Adrenal gland (tissue), 9 donors: ENCODE measurements at regions not wholly inside any gene's neighbourhood (a gene's known extent, or its start where the extent isn't known, plus 50 kb on each side); places are given as distances from the start of the nearest gene placed in this dataset.

Experiments used
- DNase-seq, 7 donors: peaks; one replicate each; pipeline ENCODE4 v3.0.0-alpha.2; 2019 to 2020
- H3K27ac ChIP-seq, 5 donors: fragments of 200-600 bp; sonication (generic) in 4 of 5; 1 replicate in 3 of 5; 2 replicates in 2 of 5; pipeline versions ENCODE4 v1.5.1 to v1.8.0; 2016 to 2020; ENCODE audit warnings: mild to moderate bottlenecking in 1 of 5
- H3K27me3 ChIP-seq: fragments of 200-600 bp; 2 replicates; pipeline ENCODE4 v1.8.0; 2021
- H3K36me3 ChIP-seq, 2 donors: fragments of 200-600 bp; replicated peaks in 1 of 2; 1 replicate in 1 of 2; 2 replicates in 1 of 2; pipeline versions ENCODE4 v1.5.1 to v1.8.0; 2018 to 2022
- H3K4me1 ChIP-seq, 2 donors: fragments of 200-600 bp; replicated peaks in 1 of 2; 1 replicate in 1 of 2; 2 replicates in 1 of 2; pipeline versions ENCODE4 v1.5.1 to v1.8.0; 2018 to 2021
- H3K4me3 ChIP-seq, 4 donors: fragments of 200-600 bp; sonication (generic) in 3 of 4; one replicate each; pipeline ENCODE4 v1.5.1; 2016 to 2018
- H3K9me3 ChIP-seq, 3 donors: fragments of 200-600 bp; sonication (generic) in 1 of 3; replicated peaks in 1 of 3; 1 replicate in 2 of 3; 2 replicates in 1 of 3; pipeline versions ENCODE4 v1.5.1 to v1.8.0; 2016 to 2021
- POLR2A ChIP-seq, 2 donors: fragments of 450-650 bp; IDR thresholded peaks; one replicate each; pipeline ENCODE4 v1.6.1; 2017; ENCODE audit warnings: antibody characterized with exemption in 2 of 2, mild to moderate bottlenecking in 2 of 2, moderate library complexity in 1 of 2
- WGBS, 4 donors: extraction: QIAGEN DNeasy Blood & Tissue Kit in 2 of 4; methylation state at CpG; one replicate each; pipeline versions ENCODE4 v1.1.5 to v1.1.7; 2013 to 2017; 5-methylcytosine and 5-hydroxymethylcytosine counted together
- intact Hi-C, 2 donors: fragments of 100-400 bp; cut with DNase I; formaldehyde crosslinking; loops; one replicate each; pipeline versions ENCODE4 v1.14.1 to v1.15.0; 2022 to 2023
- TF ChIP-seq, protein P1 (sequence below), 6 experiments: fragments of 450-650 bp in 4 of 6; fragments of 200-600 bp in 2 of 6; sonication (generic) in 1 of 6; IDR thresholded peaks; 1 replicate in 5 of 6; 2 replicates in 1 of 6; pipeline versions ENCODE4 v1.5.1 to v1.8.0; 2016 to 2021; ENCODE audit warnings: antibody characterized with exemption in 6 of 6, mild to moderate bottlenecking in 2 of 6, moderate library complexity in 1 of 6
- donor health status: healthy with polysubstance abuse.
- donor health status: Bipolar disorder and iron deficiency.
- donor health status: DM: yes; HTN: yes; CAD: no.
- donor health status: DM: no; HTN: no; CAD: no.
- donor health status: DM: no; HTN: no; CAD: no.

- H3K4me1 ChIP-seq: no peaks in the 10 kb centered on the region
- intact Hi-C loops: no loop called here
- H3K27ac ChIP-seq: no peak overlapping the region
Observed at GRCh38 chr5:23318960-23319359, 188.4 kb upstream of the PRDM9 start.

DNA sequence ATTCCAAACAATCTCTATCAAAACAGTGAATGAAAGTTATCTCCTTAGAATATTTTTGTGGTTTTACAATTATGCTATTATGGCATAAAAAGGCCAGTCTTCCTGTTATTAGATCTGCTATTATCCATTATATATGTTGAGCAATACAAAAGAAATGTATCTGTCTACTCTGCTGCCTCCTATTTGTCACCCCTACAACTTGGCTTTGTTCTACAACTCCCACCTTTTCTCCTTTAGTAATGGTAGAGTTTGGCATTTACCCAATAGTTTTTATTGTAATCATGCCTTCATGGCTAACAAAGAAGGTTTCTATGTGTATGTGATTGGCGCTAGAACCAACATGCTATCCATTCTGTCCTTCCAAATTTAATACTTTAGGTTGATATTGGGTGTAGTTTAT, 189.2 kb upstream of the PRDM9 start:
- intact Hi-C loops: no loop called here
- H3K27me3 ChIP-seq: no peaks in the 10 kb centered on the region
- WGBS, 4 donors: 88 to 97% (median 94%) methylated on average over 1 of the region's 1 CpG
- no peaks in the 10 kb centered on the region for H3K9me3 ChIP-seq
- no peak overlapping the region for H3K4me3 ChIP-seq
- no peaks in the 10 kb centered on the region for H3K4me1 ChIP-seq
- H3K36me3 ChIP-seq: no peaks in the 10 kb centered on the region
- no peak for TF ChIP-seq POLR2A (IDR thresholded peaks at IDR 0.05)
- TF ChIP-seq, protein P1, sequence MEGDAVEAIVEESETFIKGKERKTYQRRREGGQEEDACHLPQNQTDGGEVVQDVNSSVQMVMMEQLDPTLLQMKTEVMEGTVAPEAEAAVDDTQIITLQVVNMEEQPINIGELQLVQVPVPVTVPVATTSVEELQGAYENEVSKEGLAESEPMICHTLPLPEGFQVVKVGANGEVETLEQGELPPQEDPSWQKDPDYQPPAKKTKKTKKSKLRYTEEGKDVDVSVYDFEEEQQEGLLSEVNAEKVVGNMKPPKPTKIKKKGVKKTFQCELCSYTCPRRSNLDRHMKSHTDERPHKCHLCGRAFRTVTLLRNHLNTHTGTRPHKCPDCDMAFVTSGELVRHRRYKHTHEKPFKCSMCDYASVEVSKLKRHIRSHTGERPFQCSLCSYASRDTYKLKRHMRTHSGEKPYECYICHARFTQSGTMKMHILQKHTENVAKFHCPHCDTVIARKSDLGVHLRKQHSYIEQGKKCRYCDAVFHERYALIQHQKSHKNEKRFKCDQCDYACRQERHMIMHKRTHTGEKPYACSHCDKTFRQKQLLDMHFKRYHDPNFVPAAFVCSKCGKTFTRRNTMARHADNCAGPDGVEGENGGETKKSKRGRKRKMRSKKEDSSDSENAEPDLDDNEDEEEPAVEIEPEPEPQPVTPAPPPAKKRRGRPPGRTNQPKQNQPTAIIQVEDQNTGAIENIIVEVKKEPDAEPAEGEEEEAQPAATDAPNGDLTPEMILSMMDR (IDR thresholded peaks at IDR 0.05): no peak
- H3K27ac ChIP-seq: no peak overlapping the region
- no peak for DNase-seq

More at GRCh38 chr5:23318960-23319359, 188.4 kb upstream of the PRDM9 start:
- no peaks in the 10 kb centered on the region for H3K27me3 ChIP-seq
- no peaks in the 10 kb centered on the region for H3K9me3 ChIP-seq
- no peaks in the 10 kb centered on the region for H3K36me3 ChIP-seq
- WGBS, 4 donors: 67 to 82% (median 73%) methylated on average over 2 of the region's 2 CpGs
- H3K4me3 ChIP-seq: no peak overlapping the region
- no peak for TF ChIP-seq POLR2A (IDR thresholded peaks at IDR 0.05)
- TF ChIP-seq, protein P1 (IDR thresholded peaks at IDR 0.05): no peak
- no peak for DNase-seq

- H3K4me3 ChIP-seq: no peak overlapping the region
- TF ChIP-seq, protein P1 (IDR thresholded peaks at IDR 0.05): no peak
- no peak for TF ChIP-seq POLR2A (IDR thresholded peaks at IDR 0.05)
- WGBS, 4 donors: 12 to 27% (median 16%) methylated on average over 1 of the region's 1 CpG
- no peak overlapping the region for H3K27ac ChIP-seq
- no peaks in the 10 kb centered on the region for H3K4me1 ChIP-seq
- no peaks in the 10 kb centered on the region for H3K9me3 ChIP-seq
- H3K36me3 ChIP-seq: no peaks in the 10 kb centered on the region
- intact Hi-C loops: no loop called here
- H3K27me3 ChIP-seq: no peaks in the 10 kb centered on the region
- DNase-seq: no peak
Observed at GRCh38 chr5:23316060-23316591, 191.3 kb upstream of the PRDM9 start.

DNA sequence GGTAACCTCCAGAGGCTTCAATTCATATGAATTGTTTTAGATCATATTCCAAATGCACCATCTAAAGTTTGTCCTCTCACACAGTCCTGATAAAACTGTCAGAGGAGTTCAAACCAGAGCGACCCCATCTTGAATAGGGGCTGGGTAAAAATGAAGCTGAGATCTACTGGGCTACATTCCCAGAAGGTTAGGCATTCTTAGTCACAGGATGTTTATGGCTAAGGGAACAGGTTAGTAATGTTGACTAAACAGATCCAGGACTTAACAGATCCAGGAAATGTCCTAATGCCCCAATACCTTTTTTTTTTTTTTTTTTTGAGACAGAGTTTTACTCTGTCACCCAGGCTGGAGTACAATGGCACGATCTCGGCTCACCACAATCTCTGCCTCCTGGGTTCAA, 192.6 kb upstream of the PRDM9 start:
- H3K36me3 ChIP-seq: no peaks in the 10 kb centered on the region
- intact Hi-C loops: no loop called here

More for the DNA sequence above, 192.6 kb upstream of the PRDM9 start:
- Histone ChIP-seq H3K27me3 (no peaks in the 10 kb centered on the region), H3K4me3 (no peak overlapping the region), H3K4me1 (no peaks in the 10 kb centered on the region), H3K27ac (no peak overlapping the region), H3K9me3 (no peaks in the 10 kb centered on the region)
- 79 to 91% (median 85%) methylated on average over 2 to 3 of the region's 3 CpGs for WGBS, 4 donors
- TF ChIP-seq, protein P1 (IDR thresholded peaks at IDR 0.05): no peak
- no peak for TF ChIP-seq POLR2A (IDR thresholded peaks at IDR 0.05)
- no peak for DNase-seq
